HG03378 (cell line): ENCODE measurements at regions not wholly inside any gene's neighbourhood (a gene's known extent, or its start where the extent isn't known, plus 50 kb on each side); places are given as distances from the start of the nearest gene placed in this dataset.

Experiments
- ATAC-seq: cut with Tn5 transposase; IDR thresholded peaks from one replicate; pipeline ENCODE4 v1.9.1; 2021; ENCODE audit warnings: mild to moderate bottlenecking, moderate library complexity; ENCODE audit not compliant: unreplicated experiment

DNA sequence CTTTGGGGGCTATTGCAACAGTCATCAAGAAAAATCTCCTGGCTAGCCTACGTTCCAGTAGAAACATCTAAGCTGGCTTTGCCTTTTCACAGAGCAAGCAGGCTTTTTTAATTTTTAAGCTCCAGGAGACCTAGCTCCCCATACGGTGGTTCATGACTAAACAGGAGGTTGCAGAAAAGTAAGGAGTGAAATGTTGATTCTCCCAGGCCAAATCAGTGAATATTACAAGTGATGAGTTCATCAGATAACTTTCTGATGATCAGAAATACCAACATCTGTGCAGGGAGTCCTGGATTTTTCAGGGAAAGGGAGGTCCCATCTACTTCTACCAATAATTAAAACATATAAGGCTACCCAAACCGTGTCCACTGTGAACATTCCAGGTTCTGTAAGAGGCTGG, 477.3 kb upstream of the CELF2 start:
- no peak for ATAC-seq

DNA sequence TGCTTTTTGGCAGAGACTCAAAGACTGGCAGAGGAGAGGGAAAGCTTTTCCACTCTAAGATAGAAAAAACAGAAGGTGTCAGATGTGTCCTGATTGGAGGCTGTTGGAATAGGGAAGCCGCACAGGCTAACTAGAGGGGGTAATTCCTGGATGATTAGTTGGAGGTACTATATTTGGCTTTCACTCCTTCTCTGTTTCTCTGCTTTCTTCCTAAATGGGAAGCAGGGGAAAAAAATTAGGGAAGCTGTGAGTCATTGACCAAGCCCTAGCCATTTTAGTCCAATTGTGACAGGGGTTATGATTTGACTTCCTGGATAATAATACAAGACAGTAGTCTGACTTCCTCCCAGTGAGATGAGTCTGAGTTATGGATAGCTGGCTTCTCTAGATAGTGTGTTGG, 475.2 kb upstream of the CELF2 start:
- ATAC-seq: no peak

DNA sequence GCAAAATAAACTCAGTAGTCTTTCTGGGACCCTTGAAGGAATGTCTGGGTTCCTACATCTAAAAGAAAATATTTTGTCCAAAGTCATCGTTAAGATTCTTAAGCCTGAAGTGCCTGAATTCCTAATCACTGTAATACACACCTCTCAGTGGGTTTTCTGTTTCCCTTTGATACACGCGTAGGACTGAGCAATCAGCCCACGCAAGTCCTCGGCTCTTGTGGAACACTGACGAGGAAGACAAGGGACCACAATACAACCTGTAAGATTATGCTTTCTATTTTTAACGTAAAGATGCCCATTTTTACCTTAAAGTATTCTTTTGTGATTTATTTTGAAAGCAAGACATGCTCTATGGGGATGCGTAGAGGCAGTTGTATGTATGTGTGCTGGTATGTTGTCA, 472.8 kb upstream of the CELF2 start:
- ATAC-seq: no peak

DNA sequence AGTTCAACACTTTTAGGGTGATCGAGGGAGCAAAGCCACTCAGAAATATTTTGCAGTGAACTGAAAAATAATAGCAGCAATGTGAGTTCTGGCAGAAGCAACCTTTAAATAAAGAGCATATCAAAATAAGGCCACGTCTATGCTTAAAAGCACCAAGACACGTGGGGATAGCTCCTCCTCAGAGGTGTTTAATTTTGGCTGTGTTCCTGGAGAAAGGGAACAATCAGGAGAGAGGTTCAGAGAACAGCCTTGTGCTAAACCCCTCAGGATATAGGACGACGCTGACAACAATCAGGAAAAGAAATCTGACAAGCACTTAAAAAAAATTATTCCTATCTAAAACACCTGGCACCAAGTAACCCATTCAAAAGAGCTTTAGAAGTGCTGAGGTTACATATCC, 471.9 kb upstream of the CELF2 start:
- no peak for ATAC-seq

GRCh38 chr10:10551596-10552301, 465.9 kb upstream of the CELF2 start:
- ATAC-seq: no peak

GRCh38 chr10:10552948-10553347, 464.7 kb upstream of the CELF2 start:
- ATAC-seq: no peak

GRCh38 chr10:10564081-10564794, 453.4 kb upstream of the CELF2 start:
- ATAC-seq: no peak

GRCh38 chr10:10576937-10577336, 440.7 kb upstream of the CELF2 start:
- no peak for ATAC-seq

- ATAC-seq: no peak
Measured at GRCh38 chr10:10579709-10580108, 438.0 kb upstream of the CELF2 start.

GRCh38 chr10:10584161-10584560, 433.5 kb upstream of the CELF2 start:
- ATAC-seq: no peak

- no peak for ATAC-seq
Measured at GRCh38 chr10:10587744-10588393, 429.8 kb upstream of the CELF2 start.

GRCh38 chr10:10589540-10590303, 427.9 kb upstream of the CELF2 start:
- peak; percentile 86 for ATAC-seq

GRCh38 chr10:10591715-10592341, 425.8 kb upstream of the CELF2 start:
- ATAC-seq: no peak

GRCh38 chr10:10596256-10596655, 421.4 kb upstream of the CELF2 start:
- no peak for ATAC-seq

GRCh38 chr10:10598297-10598696, 419.4 kb upstream of the CELF2 start:
- no peak for ATAC-seq

- ATAC-seq: peak; percentile 41
Measured at GRCh38 chr10:10600004-10600403, 417.7 kb upstream of the CELF2 start.

- no peak for ATAC-seq
Measured at GRCh38 chr10:10605551-10606081, 412.1 kb upstream of the CELF2 start.

GRCh38 chr10:10609379-10609955, 408.2 kb upstream of the CELF2 start:
- ATAC-seq: no peak

GRCh38 chr10:10610171-10610570, 407.5 kb upstream of the CELF2 start:
- no peak for ATAC-seq

- ATAC-seq: no peak
Measured at GRCh38 chr10:10612151-10612550, 405.5 kb upstream of the CELF2 start.
